A549 (cell line): ENCODE measurements at regions not wholly inside any gene's neighbourhood (a gene's known extent, or its start where the extent isn't known, plus 50 kb on each side); places are given as distances from the start of the nearest gene placed in this dataset.

Experiments used
- CHD2 ChIP-seq: fragments of 150-350 bp; IDR thresholded peaks from 2 replicates; pipeline ENCODE4 v1.6.1; 2014; ENCODE audit warnings: low read length; ENCODE audit not compliant: partially characterized antibody
- MAZ ChIP-seq: fragments of 150-350 bp; IDR thresholded peaks from 2 replicates; pipeline ENCODE4 v1.6.1; 2014; ENCODE audit warnings: antibody characterized with exemption, low read depth, low read length, borderline replicate concordance
- POLR2A ChIP-seq: IDR thresholded peaks from 2 replicates; pipeline ENCODE4 v1.6.1; 2012; ENCODE audit warnings: mild to moderate bottlenecking, low read length
- RAD21 ChIP-seq, 2 experiments: fragments of >200 bp in 1 of 2; sonication (Bioruptor Twin) in 1 of 2; formaldehyde crosslinking in 1 of 2; IDR thresholded peaks in 1 of 2; conservative IDR thresholded peaks in 1 of 2; 2 replicates in 1 of 2; 3 replicates in 1 of 2; pipeline ENCODE4 v1.6.1; 2012 to 2018; ENCODE audit warnings: inconsistent platforms in 1 of 2
- RCOR1 ChIP-seq: fragments of 150-350 bp; IDR thresholded peaks from 2 replicates; pipeline ENCODE4 v1.6.1; 2014; ENCODE audit warnings: antibody characterized with exemption, low read length, low read depth
- TF ChIP-seq, protein P1 (sequence below): fragments of >200 bp; sonication (Bioruptor Twin); formaldehyde crosslinking; IDR thresholded peaks from 3 replicates; pipeline ENCODE4 v1.5.1; 2016

GRCh38 chr14:97213720-97214119 is 416.5 kb downstream of the VRK1 start:
- no peak for TF ChIP-seq POLR2A
- no peak for TF ChIP-seq MAZ
- TF ChIP-seq, protein P1, sequence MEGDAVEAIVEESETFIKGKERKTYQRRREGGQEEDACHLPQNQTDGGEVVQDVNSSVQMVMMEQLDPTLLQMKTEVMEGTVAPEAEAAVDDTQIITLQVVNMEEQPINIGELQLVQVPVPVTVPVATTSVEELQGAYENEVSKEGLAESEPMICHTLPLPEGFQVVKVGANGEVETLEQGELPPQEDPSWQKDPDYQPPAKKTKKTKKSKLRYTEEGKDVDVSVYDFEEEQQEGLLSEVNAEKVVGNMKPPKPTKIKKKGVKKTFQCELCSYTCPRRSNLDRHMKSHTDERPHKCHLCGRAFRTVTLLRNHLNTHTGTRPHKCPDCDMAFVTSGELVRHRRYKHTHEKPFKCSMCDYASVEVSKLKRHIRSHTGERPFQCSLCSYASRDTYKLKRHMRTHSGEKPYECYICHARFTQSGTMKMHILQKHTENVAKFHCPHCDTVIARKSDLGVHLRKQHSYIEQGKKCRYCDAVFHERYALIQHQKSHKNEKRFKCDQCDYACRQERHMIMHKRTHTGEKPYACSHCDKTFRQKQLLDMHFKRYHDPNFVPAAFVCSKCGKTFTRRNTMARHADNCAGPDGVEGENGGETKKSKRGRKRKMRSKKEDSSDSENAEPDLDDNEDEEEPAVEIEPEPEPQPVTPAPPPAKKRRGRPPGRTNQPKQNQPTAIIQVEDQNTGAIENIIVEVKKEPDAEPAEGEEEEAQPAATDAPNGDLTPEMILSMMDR, result no peak
- TF ChIP-seq RAD21 (conservative IDR thresholded peaks at IDR 0.05 in 1 of 2, IDR thresholded peaks at IDR 0.05 in 1 of 2), result no peak
- TF ChIP-seq CHD2, result no peak
- no peak for TF ChIP-seq RCOR1
